B cell (primary cell): ENCODE measurements at regions not wholly inside any gene's neighbourhood (a gene's known extent, or its start where the extent isn't known, plus 50 kb on each side); places are given as distances from the start of the nearest gene placed in this dataset.

Source experiments
- ATAC-seq: fragments of 200-7000 bp; cut with Tn5 transposase; one replicate; pipeline ENCODE4 v1.10.0; 2021; ENCODE audit warnings: low read depth, mild to moderate bottlenecking, moderate number of reproducible peaks, moderate library complexity
- CTCF ChIA-PET: fragments of 350-600 bp; sonication (Branson Sonifier 250); formaldehyde crosslinking; loops from one replicate; lab custom pipeline; 2021; ENCODE audit warnings: antibody characterized with exemption, inconsistent platforms; lab: Charles Lee
- POLR2A ChIA-PET: fragments of 350-600 bp; sonication (Branson Sonifier 250); formaldehyde crosslinking; loops from one replicate; lab custom pipeline; 2021; ENCODE audit warnings: antibody characterized with exemption; lab: Charles Lee
- DNase-seq: peaks from one replicate; pipeline ENCODE4 v3.0.0; 2013
- H2AFZ ChIP-seq: 2 replicates; pipeline ENCODE4 v1.6.1; 2012; ENCODE audit warnings: mild to moderate bottlenecking, low read depth, low read length; ENCODE audit not compliant: insufficient read depth, poor library complexity, severe bottlenecking
- H3K27ac ChIP-seq, 2 donors: 1 replicate in 1 of 2; 2 replicates in 1 of 2; pipeline ENCODE4 v1.5.1; 2012 to 2013; ENCODE audit warnings: low read length in 2 of 2, mild to moderate bottlenecking in 2 of 2, moderate library complexity in 1 of 2
- H3K27me3 ChIP-seq, 4 experiments: fragments of 200-600 bp in 1 of 4; sonication (generic) in 1 of 4; replicated peaks in 1 of 4; 1 replicate in 2 of 4; 2 replicates in 2 of 4; pipeline versions ENCODE4 v1.6.1 to v1.7.0; 2013 to 2016; ENCODE audit warnings: low read length in 3 of 4, mild to moderate bottlenecking in 2 of 4, mixed read lengths in 1 of 4, moderate library complexity in 1 of 4; ENCODE audit not compliant: insufficient read depth in 4 of 4, control insufficient read depth in 3 of 4; ENCODE audit errors: control extremely low read depth in 1 of 4
- H3K36me3 ChIP-seq, 2 experiments: replicated peaks in 1 of 2; 1 replicate in 1 of 2; 2 replicates in 1 of 2; pipeline versions ENCODE4 v1.6.1 to v1.7.1; 2013; ENCODE audit warnings: low read length in 1 of 2; ENCODE audit not compliant: insufficient read depth in 2 of 2, control insufficient read depth in 1 of 2; ENCODE audit errors: control extremely low read depth in 1 of 2, extremely low read depth in 1 of 2
- H3K4me1 ChIP-seq, 2 donors: fragments of 200-600 bp in 1 of 2; sonication (generic) in 1 of 2; 1 replicate in 1 of 2; 2 replicates in 1 of 2; pipeline versions ENCODE4 v1.5.1 to v1.6.1; 2013 to 2017; ENCODE audit warnings: low read length in 2 of 2; ENCODE audit not compliant: control insufficient read depth in 2 of 2, insufficient read depth in 2 of 2
- H3K4me2 ChIP-seq: replicated peaks from 2 replicates; pipeline ENCODE3; 2012; ENCODE audit warnings: mild to moderate bottlenecking, low read depth, low read length; ENCODE audit not compliant: poor library complexity, severe bottlenecking
- H3K4me3 ChIP-seq, 5 experiments: fragments of 200-600 bp in 1 of 5; sonication (generic) in 1 of 5; 1 replicate in 3 of 5; 2 replicates in 2 of 5; pipeline versions ENCODE4 v1.5.1 to v1.7.0; 2011 to 2016; ENCODE audit warnings: low read length in 4 of 5, mild to moderate bottlenecking in 4 of 5, low read depth in 2 of 5, control low read depth in 1 of 5, moderate library complexity in 1 of 5; ENCODE audit not compliant: insufficient read depth in 1 of 5; ENCODE audit errors: control extremely low read depth in 1 of 5, extremely low read depth in 1 of 5
- H3K79me2 ChIP-seq: fragments of 200-600 bp; sonication (generic); one replicate; pipeline ENCODE4 v1.6.0; 2016; ENCODE audit warnings: low read length; ENCODE audit not compliant: control insufficient read depth, insufficient read depth
- H3K9ac ChIP-seq: fragments of 200-600 bp; sonication (generic); 2 replicates; pipeline ENCODE4 v1.6.1; 2017; ENCODE audit warnings: mild to moderate bottlenecking, low read length, moderate library complexity
- H3K9me3 ChIP-seq, 3 donors: one replicate each; pipeline versions ENCODE4 v1.6.1 to v1.7.1; 2013; ENCODE audit warnings: low read length in 2 of 3; ENCODE audit not compliant: control insufficient read depth in 2 of 3, insufficient read depth in 1 of 3; ENCODE audit errors: control extremely low read depth in 1 of 3
- H4K20me1 ChIP-seq: 2 replicates; pipeline ENCODE4 v1.6.0; 2012; ENCODE audit warnings: mild to moderate bottlenecking, low read length; ENCODE audit not compliant: insufficient read depth, control insufficient read depth, poor library complexity, severe bottlenecking
- H3K27ac Mint-ChIP-seq: one replicate; pipeline ENCODE4 v1.8.0; 2021; ENCODE audit warnings: mixed read lengths
- H3K27me3 Mint-ChIP-seq: one replicate; pipeline ENCODE4 v1.8.0; 2021; ENCODE audit warnings: mixed read lengths
- H3K4me1 Mint-ChIP-seq: one replicate; pipeline ENCODE4 v1.8.0; 2021; ENCODE audit warnings: mixed read lengths
- H3K4me3 Mint-ChIP-seq: one replicate; pipeline ENCODE4 v1.8.0; 2021; ENCODE audit warnings: mixed read lengths
- H3K9me3 Mint-ChIP-seq: one replicate; pipeline ENCODE4 v1.8.0; 2022; ENCODE audit warnings: mixed read lengths; ENCODE audit not compliant: insufficient read depth
- CTCF ChIP-seq: fragments of 200-600 bp; IDR thresholded peaks from one replicate; pipeline ENCODE4 v1.8.0; 2022; ENCODE audit warnings: antibody characterized with exemption, mild to moderate bottlenecking
- EZH2 ChIP-seq: IDR thresholded peaks from 2 replicates; pipeline ENCODE4 v1.6.1; 2012; ENCODE audit warnings: borderline replicate concordance, low read depth, mild to moderate bottlenecking, moderate library complexity, low read length; ENCODE audit not compliant: insufficient read depth, poor library complexity, severe bottlenecking
- WGBS: methylation state at CpG from one replicate; pipeline ENCODE4 v1.1.5; 2013; ENCODE audit warnings: missing lambda C conversion rate; ENCODE audit not compliant: insufficient coverage; 5-methylcytosine and 5-hydroxymethylcytosine counted together
- intact Hi-C: fragments of 100-400 bp; cut with micrococcal nuclease; formaldehyde crosslinking; loops from one replicate; pipeline ENCODE4 v1.10.0; 2022

GRCh38 chr2:128665113-128665512 lies 346.4 kb upstream of the HS6ST1 start:
- no peak overlapping the region for H3K27ac ChIP-seq
- H4K20me1 ChIP-seq, result no peaks in the 10 kb centered on the region
- H3K9me3 Mint-ChIP-seq, result no peaks in the 10 kb centered on the region
- peaks cover 42% of the 10 kb centered on the region for H3K27me3 Mint-ChIP-seq
- ATAC-seq, result no peak
- no peaks in the 10 kb centered on the region for H3K4me1 ChIP-seq
- no peak overlapping the region for H3K4me2 ChIP-seq
- DNase-seq, result no peak
- H3K36me3 ChIP-seq, result no peaks in the 10 kb centered on the region
- intact Hi-C loops, result no loop called here
- H3K4me1 Mint-ChIP-seq, result no peaks in the 10 kb centered on the region
- H3K9ac ChIP-seq, result no peak overlapping the region
- H3K4me3 ChIP-seq, result no peak overlapping the region
- H3K27ac Mint-ChIP-seq, result no peak overlapping the region
- H3K79me2 ChIP-seq, result no peaks in the 10 kb centered on the region
- H2AFZ ChIP-seq, result no peak overlapping the region
- CTCF ChIA-PET, result no interaction called here
- no CpG with 5 or more reads among the region's 4 CpGs for WGBS
- no peak for TF ChIP-seq CTCF
- no peak for TF ChIP-seq EZH2
- H3K4me3 Mint-ChIP-seq, result no peak overlapping the region
- peaks cover 0 to 5% (median 0%) of the 10 kb centered on the region in 3 donors for H3K9me3 ChIP-seq
- H3K27me3 ChIP-seq, result peaks cover 0 to 19% (median under 1%) of the 10 kb centered on the region in 4 experiments
- POLR2A ChIA-PET, result no interaction called here

GRCh38 chr2:128666596-128666995 lies 347.9 kb upstream of the HS6ST1 start:
- H3K4me2 ChIP-seq, result no peak overlapping the region
- H3K36me3 ChIP-seq, result no peaks in the 10 kb centered on the region
- no peaks in the 10 kb centered on the region for H3K4me1 ChIP-seq
- no peak overlapping the region for H3K9ac ChIP-seq
- Mint-ChIP-seq H3K27ac (no peak overlapping the region), H3K9me3 (no peaks in the 10 kb centered on the region), H3K27me3 (peaks cover 31% of the 10 kb centered on the region), H3K4me3 (no peak overlapping the region), H3K4me1 (no peaks in the 10 kb centered on the region)
- no peak overlapping the region for H3K27ac ChIP-seq
- H3K27me3 ChIP-seq, result peaks cover 0 to 11% (median under 1%) of the 10 kb centered on the region in 4 experiments
- no peak overlapping the region for H2AFZ ChIP-seq
- DNase-seq (no peak), ATAC-seq (no peak)
- no peak overlapping the region for H3K4me3 ChIP-seq
- 96% methylated on average over 4 of the region's 6 CpGs for WGBS
- POLR2A ChIA-PET, result no interaction called here
- intact Hi-C loops, result no loop called here
- H3K79me2 ChIP-seq, result no peaks in the 10 kb centered on the region
- H3K9me3 ChIP-seq, result peaks cover 0 to 5% (median 0%) of the 10 kb centered on the region in 3 donors
- H4K20me1 ChIP-seq, result no peaks in the 10 kb centered on the region
- CTCF ChIA-PET, result no interaction called here
- TF ChIP-seq CTCF (no peak), EZH2 (no peak)
